PC-9 (cell line): ENCODE measurements at regions not wholly inside any gene's neighbourhood (a gene's known extent, or its start where the extent isn't known, plus 50 kb on each side); places are given as distances from the start of the nearest gene placed in this dataset.
"Not testable (repeated sequence)": the region's sequence is repeated elsewhere in the genome, so short reads cannot be mapped to it uniquely, and the experiment has no call there.

Experiments used
- BruUV-seq: library from RNA; stranded (reverse); fragments of 400-500 nt; replicated peaks from 2 replicates; lab custom pipeline; 2021; lab: Mats Ljungman, UMichigan
- CTCF ChIA-PET: fragments of 300-600 bp; sonication (Branson Sonifier 250); formaldehyde crosslinking; loops from one replicate; lab custom pipeline; 2022; ENCODE audit warnings: antibody characterized with exemption; lab: Charles Lee
- POLR2A ChIA-PET: fragments of 300-600 bp; sonication (Branson Sonifier 250); formaldehyde crosslinking; loops from one replicate; lab custom pipeline; 2022; ENCODE audit warnings: antibody characterized with exemption; ENCODE audit not compliant: unreplicated experiment; lab: Charles Lee
- DNase-seq, 2 experiments: peaks; one replicate each; pipeline versions ENCODE4 v3.0.0 to v3.0.0-alpha.2; 2015 to 2022; ENCODE audit warnings: mixed read lengths in 1 of 2
- H2AFZ ChIP-seq: fragments of 200-600 bp; sonication (generic); 2 replicates; pipeline ENCODE4 v1.8.1; 2017; ENCODE audit warnings: antibody characterized with exemption
- H3F3A ChIP-seq: fragments of 200-600 bp; sonication (generic); 2 replicates; pipeline ENCODE4 v1.8.1; 2017; ENCODE audit warnings: antibody characterized with exemption, mild to moderate bottlenecking, low read depth; ENCODE audit not compliant: insufficient read depth
- H3K27ac ChIP-seq: fragments of 200-600 bp; sonication (generic); 2 replicates; pipeline ENCODE4 v1.6.1; 2016; ENCODE audit warnings: mixed run types
- H3K27me3 ChIP-seq: fragments of 200-600 bp; sonication (generic); 2 replicates; pipeline ENCODE4 v1.6.1; 2016; ENCODE audit warnings: low read depth, mixed run types; ENCODE audit not compliant: insufficient read depth
- H3K36me3 ChIP-seq: fragments of 200-600 bp; sonication (generic); 2 replicates; pipeline ENCODE4 v1.6.1; 2016; ENCODE audit warnings: low read depth, mixed run types
- H3K4me1 ChIP-seq: fragments of 200-600 bp; sonication (generic); replicated peaks from 2 replicates; pipeline ENCODE4 v1.6.1; 2016; ENCODE audit warnings: mixed run types; ENCODE audit not compliant: insufficient read depth
- H3K4me2 ChIP-seq: fragments of 200-600 bp; sonication (generic); 2 replicates; pipeline ENCODE4 v1.6.1; 2017; ENCODE audit warnings: mixed run types
- H3K4me3 ChIP-seq: fragments of 200-600 bp; sonication (generic); 2 replicates; pipeline ENCODE4 v1.6.1; 2016; ENCODE audit warnings: mixed run types
- H3K79me2 ChIP-seq: fragments of 200-600 bp; sonication (generic); 2 replicates; pipeline ENCODE4 v1.6.1; 2017; ENCODE audit warnings: low read depth, mixed run types
- H3K9me2 ChIP-seq: fragments of 200-600 bp; sonication (generic); 2 replicates; pipeline ENCODE4 v1.8.1; 2017; ENCODE audit warnings: mild to moderate bottlenecking; ENCODE audit not compliant: insufficient read depth
- H3K9me3 ChIP-seq: fragments of 200-600 bp; sonication (generic); 2 replicates; pipeline ENCODE4 v1.8.1; 2016; ENCODE audit warnings: low read depth; ENCODE audit not compliant: insufficient read depth
- H4K20me1 ChIP-seq: fragments of 200-600 bp; sonication (generic); 2 replicates; pipeline ENCODE4 v1.8.1; 2017; ENCODE audit not compliant: insufficient read depth
- EZH2 ChIP-seq: fragments of 200-600 bp; sonication (generic); IDR thresholded peaks from 2 replicates; pipeline ENCODE4 v1.8.0; 2017; ENCODE audit warnings: antibody characterized with exemption, low read depth
- intact Hi-C: fragments of 100-400 bp; cut with micrococcal nuclease; formaldehyde crosslinking; loops from one replicate; pipeline ENCODE4 v1.10.0; 2022; ENCODE audit not compliant: unreplicated experiment
- TF ChIP-seq, protein P1 (sequence below): fragments of 200-600 bp; sonication (generic); conservative IDR thresholded peaks from 2 replicates; pipeline ENCODE4 v1.6.1; 2017; ENCODE audit warnings: mixed run types, antibody characterized with exemption, mild to moderate bottlenecking, moderate library complexity

DNA sequence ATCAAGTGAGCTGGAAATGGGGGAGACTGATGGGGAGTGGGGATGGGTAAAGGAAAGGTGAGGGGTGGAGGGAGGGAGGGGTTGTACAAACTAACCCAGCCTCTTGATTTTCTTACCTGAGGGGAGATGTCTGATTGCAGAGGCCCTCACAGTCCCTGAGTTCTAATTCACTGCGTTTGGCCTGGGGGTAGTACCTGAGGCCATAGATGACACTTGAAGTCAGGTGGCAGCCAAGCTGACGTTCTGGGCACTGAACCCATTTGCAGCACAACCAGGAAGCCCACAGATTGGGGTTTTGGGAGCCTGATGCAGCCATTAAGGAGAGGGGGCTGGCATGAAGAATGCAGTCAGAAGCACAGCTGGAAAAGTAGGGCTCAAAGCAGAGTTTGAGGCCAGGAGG is 153.8 kb upstream of the DTNBP1 start:
- TF ChIP-seq EZH2: no peak
- TF ChIP-seq, protein P1, sequence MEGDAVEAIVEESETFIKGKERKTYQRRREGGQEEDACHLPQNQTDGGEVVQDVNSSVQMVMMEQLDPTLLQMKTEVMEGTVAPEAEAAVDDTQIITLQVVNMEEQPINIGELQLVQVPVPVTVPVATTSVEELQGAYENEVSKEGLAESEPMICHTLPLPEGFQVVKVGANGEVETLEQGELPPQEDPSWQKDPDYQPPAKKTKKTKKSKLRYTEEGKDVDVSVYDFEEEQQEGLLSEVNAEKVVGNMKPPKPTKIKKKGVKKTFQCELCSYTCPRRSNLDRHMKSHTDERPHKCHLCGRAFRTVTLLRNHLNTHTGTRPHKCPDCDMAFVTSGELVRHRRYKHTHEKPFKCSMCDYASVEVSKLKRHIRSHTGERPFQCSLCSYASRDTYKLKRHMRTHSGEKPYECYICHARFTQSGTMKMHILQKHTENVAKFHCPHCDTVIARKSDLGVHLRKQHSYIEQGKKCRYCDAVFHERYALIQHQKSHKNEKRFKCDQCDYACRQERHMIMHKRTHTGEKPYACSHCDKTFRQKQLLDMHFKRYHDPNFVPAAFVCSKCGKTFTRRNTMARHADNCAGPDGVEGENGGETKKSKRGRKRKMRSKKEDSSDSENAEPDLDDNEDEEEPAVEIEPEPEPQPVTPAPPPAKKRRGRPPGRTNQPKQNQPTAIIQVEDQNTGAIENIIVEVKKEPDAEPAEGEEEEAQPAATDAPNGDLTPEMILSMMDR: no peak
- H3F3A ChIP-seq: no peaks in the 10 kb centered on the region
- H4K20me1 ChIP-seq: no peaks in the 10 kb centered on the region
- no peaks in the 10 kb centered on the region for H3K79me2 ChIP-seq
- ChIA-PET POLR2A (no interaction called here), CTCF (no interaction called here)
- no peaks in the 10 kb centered on the region for H3K4me1 ChIP-seq
- H3K36me3 ChIP-seq: no peaks in the 10 kb centered on the region
- H3K27ac ChIP-seq: no peak overlapping the region
- H3K4me2 ChIP-seq: no peak overlapping the region
- H2AFZ ChIP-seq: no peak overlapping the region
- no peak for DNase-seq
- intact Hi-C loops: no loop called here
- H3K27me3 ChIP-seq: peaks cover 85% of the 10 kb centered on the region
- no peaks in the 10 kb centered on the region for H3K9me2 ChIP-seq
- no peak overlapping the region for H3K4me3 ChIP-seq
- H3K9me3 ChIP-seq: no peaks in the 10 kb centered on the region
- no TSS peak for BruUV-seq

DNA sequence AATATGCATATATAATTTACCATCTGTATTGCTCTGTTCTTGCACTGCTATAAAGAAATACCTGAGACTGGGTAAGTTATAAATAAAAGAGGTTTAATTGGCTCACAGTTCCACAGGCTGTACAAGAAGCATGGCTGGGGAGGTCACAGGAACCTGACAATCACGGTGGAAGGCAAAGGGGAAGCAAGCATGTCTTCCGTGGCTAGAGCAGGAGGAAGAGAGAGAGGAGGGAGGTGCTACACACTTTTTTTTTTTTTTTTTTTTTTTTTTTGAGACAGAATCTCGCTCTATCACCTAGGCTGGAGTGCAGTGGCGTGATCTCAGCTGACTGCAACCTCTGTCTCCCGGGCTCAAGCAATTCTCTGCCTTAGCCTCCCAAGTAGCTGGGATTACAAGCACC is 150.9 kb upstream of the DTNBP1 start:
- DNase-seq, POLR2A ChIA-PET: not testable (repeated sequence)

GRCh38 chr6:15811107-15811506 is 148.3 kb upstream of the DTNBP1 start:
- Histone ChIP-seq H3F3A (no peaks in the 10 kb centered on the region), H4K20me1 (no peaks in the 10 kb centered on the region), H3K9me3 (no peaks in the 10 kb centered on the region), H3K36me3 (no peaks in the 10 kb centered on the region), H3K27me3 (peaks cover 59% of the 10 kb centered on the region), H3K4me2 (no peak overlapping the region), H3K4me3 (no peak overlapping the region), H3K79me2 (no peaks in the 10 kb centered on the region), H3K27ac (no peak overlapping the region), H2AFZ (no peak overlapping the region), H3K4me1 (no peaks in the 10 kb centered on the region), H3K9me2 (no peaks in the 10 kb centered on the region)
- DNase-seq: no peak
- BruUV-seq: no TSS peak
- POLR2A ChIA-PET: no interaction called here
- CTCF ChIA-PET: no interaction called here
- intact Hi-C loops: no loop called here
- TF ChIP-seq EZH2: no peak
- TF ChIP-seq, protein P1: no peak

More for the DNA sequence above, 150.9 kb upstream of the DTNBP1 start:
- intact Hi-C loops, H3K79me2 ChIP-seq, H3K4me1 ChIP-seq, H3K9me3 ChIP-seq, CTCF ChIA-PET, H3K27ac ChIP-seq, H3K9me2 ChIP-seq, H2AFZ ChIP-seq, BruUV-seq, H4K20me1 ChIP-seq, H3K4me2 ChIP-seq, H3K4me3 ChIP-seq, H3K36me3 ChIP-seq, H3F3A ChIP-seq: not testable (repeated sequence)
- H3K27me3 ChIP-seq: peaks cover 76% of the 10 kb centered on the region

DNA sequence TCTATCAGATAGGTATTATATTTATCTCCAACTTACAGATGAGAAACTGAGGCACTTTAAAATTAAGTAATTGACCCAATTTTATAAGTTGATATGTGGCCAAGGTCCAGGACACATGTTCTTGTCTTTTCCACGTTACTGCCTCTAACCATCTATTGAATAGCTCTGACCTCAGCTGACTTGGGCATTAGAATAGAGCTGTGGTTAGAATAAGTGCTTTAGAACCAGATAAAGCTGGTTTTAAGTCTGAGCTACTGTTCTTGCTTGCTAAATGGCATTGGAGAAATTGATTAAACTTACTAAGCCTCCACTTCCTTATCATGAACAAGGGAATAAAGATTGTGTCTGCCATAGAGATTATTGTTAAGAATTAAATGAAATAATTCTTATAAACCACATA is 147.8 kb upstream of the DTNBP1 start:
- POLR2A ChIA-PET: interaction anchor here (0.6 kb wide), 1 partner anchor 17 kb away, joined by 3 read pairs; no protein-coding TSS in a partner anchor
- no peak overlapping the region for H3K27ac ChIP-seq
- H3F3A ChIP-seq: no peaks in the 10 kb centered on the region
- H2AFZ ChIP-seq: no peak overlapping the region
- no peak overlapping the region for H3K4me3 ChIP-seq
- BruUV-seq: no TSS peak
- H3K4me1 ChIP-seq: no peaks in the 10 kb centered on the region
- H3K4me2 ChIP-seq: no peak overlapping the region
- no peaks in the 10 kb centered on the region for H3K36me3 ChIP-seq
- H4K20me1 ChIP-seq: no peaks in the 10 kb centered on the region
- no peaks in the 10 kb centered on the region for H3K79me2 ChIP-seq
- no peak for TF ChIP-seq EZH2
- TF ChIP-seq, protein P1: no peak
- DNase-seq: no peak
- peaks cover 54% of the 10 kb centered on the region for H3K27me3 ChIP-seq
- intact Hi-C loops: no loop called here
- CTCF ChIA-PET: no interaction called here
- no peaks in the 10 kb centered on the region for H3K9me3 ChIP-seq
- H3K9me2 ChIP-seq: no peaks in the 10 kb centered on the region
